T47D (cell line): ENCODE measurements at regions not wholly inside any gene's neighbourhood (a gene's known extent, or its start where the extent isn't known, plus 50 kb on each side); places are given as distances from the start of the nearest gene placed in this dataset.

Experiments used
- DNase-seq, 2 experiments: peaks; one replicate each; pipeline versions ENCODE4 v3.0.0 to v3.0.0-alpha.2; 2011 to 2012; ENCODE audit warnings: low read depth in 1 of 2, low spot score in 1 of 2
- JUND ChIP-seq: IDR thresholded peaks from 2 replicates; pipeline ENCODE4 v1.6.1; 2012; ENCODE audit warnings: low read depth
- in situ Hi-C: cut with HindIII; loops from 2 replicates; pipeline ENCODE4 v1.10.0; 2016; ENCODE audit warnings: low sequenced_read_pairs, low pct_unique_long_range_greater_than_20kb

DNA sequence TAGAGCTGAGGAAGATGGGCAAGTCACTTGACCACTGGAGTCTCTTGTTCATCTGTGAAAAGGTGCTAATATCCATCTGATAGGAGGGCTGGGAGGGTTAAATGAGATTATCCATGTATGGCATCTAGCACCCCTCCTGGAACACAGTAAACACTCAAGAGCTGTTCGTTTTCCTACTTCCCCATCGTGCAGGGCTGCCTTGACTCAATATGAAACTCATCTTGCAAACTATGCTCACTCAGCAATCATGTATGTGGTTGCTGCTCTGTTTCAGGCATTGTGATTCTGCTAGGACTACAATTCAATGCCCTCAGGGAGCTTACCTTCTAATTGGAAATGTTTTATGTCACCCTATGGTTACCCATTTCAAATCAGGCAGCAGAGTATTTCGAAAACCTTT, 395.6 kb downstream of the BCAT1 start:
- no peak for TF ChIP-seq JUND
- in situ Hi-C loops = no loop called here
- no peak for DNase-seq

DNA sequence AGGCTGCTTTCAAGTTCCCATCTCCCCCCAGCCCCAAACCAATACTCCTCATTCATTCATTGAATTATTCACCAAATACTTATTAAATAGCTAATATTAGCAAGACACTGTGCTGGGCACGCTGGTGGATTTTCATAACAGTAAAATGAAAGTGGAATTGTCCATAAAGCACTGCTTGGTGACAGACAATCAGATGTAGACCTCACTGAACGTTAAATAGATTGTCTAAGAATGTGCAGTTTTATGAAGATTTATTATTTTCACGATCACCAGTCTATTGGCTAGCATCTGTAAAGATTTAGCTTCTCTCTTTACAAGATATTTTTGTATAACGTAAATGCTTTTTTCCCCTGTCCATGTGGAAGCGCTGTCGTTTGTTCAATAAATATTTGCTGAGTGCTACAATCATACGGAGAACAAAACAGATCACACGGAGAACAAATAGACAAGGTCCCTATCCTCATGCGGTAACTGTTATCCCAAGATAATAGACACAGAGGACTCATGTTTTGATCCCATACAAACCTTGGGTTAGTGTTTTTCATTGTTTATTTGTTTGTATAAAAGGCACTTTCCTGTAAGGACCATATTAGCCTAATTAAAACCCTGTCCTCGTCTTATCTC, 397.6 kb downstream of the BCAT1 start:
- TF ChIP-seq JUND = no peak
- DNase-seq = no peak
- in situ Hi-C loops = no loop called here

DNA sequence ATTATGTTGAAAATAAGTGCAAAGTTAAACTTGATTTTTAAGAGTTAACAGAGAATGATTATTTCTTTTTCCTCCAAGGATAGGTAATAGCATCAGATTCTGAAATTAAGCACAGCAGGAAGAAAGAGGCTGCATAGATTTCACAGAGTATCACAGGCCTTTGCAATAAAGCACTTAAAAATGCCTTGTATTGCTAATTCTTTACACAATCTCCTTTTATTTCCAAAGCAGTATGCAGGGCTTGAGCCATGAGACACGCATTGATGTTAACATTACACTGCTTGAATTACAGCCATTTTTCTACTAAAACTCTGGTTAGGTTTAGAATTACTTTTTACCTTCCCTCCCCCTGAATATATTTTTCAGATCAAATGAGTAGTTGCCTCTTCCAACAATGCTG, 398.3 kb downstream of the BCAT1 start:
- no peak for DNase-seq
- no peak for TF ChIP-seq JUND
- in situ Hi-C loops = no loop called here

DNA sequence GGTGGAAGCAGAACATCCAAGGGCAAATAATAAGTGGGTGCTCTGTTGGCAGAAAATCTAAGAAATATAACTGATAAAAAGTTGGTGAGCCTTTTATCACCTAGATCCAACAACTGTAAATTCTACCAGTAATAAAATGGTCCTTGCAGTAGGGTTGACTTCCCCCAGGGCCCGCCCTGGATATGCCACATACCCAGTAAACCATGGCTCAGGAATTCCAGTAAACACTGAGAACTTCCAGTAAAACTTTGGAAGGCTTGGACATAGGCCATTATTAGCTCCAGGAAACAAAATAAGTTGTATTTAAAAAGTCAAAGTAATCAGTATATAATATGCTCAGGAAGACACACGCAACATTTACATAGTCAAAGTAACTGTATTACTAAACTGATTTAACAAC, 402.2 kb downstream of the BCAT1 start:
- no peak for DNase-seq
- no peak for TF ChIP-seq JUND
- in situ Hi-C loops = no loop called here

DNA sequence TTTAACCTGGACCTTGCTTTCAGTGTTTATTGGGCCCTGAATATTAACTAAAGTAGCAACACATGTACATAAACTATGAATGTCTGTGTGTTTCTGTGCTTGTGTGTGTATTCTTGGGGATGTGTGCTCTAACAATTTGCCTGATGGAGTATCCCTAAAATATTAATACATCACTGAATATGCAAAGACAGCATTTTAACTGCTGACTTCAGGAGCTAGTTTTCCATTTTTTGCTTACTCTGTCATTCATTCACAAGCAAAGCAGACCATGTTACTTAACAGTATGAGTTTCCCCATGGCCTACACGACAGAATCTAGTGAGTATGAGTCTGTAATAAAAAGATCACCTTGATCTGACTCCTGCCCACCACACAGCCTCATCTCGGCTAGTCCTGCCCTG, 402.8 kb downstream of the BCAT1 start:
- no peak for DNase-seq
- in situ Hi-C loops = no loop called here
- no peak for TF ChIP-seq JUND

DNA sequence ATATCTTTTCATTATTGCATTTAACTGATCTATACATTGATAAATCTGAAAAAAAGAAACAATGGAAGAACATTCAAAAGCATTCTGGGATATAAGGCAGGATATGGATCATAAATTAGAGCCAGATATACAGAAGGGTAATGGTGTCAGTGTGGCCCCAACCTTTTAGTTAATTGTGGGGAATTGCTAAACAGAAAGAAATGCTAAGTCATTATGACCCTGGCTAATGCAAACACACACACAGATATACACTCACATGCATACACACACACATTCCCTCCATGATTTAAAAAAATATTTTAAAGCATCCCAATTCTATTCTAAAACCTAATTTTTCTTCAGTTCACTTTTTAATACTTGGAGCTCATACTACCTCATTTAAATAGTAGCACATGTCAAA, 404.5 kb downstream of the BCAT1 start:
- TF ChIP-seq JUND = no peak
- in situ Hi-C loops = no loop called here
- DNase-seq = no peak

DNA sequence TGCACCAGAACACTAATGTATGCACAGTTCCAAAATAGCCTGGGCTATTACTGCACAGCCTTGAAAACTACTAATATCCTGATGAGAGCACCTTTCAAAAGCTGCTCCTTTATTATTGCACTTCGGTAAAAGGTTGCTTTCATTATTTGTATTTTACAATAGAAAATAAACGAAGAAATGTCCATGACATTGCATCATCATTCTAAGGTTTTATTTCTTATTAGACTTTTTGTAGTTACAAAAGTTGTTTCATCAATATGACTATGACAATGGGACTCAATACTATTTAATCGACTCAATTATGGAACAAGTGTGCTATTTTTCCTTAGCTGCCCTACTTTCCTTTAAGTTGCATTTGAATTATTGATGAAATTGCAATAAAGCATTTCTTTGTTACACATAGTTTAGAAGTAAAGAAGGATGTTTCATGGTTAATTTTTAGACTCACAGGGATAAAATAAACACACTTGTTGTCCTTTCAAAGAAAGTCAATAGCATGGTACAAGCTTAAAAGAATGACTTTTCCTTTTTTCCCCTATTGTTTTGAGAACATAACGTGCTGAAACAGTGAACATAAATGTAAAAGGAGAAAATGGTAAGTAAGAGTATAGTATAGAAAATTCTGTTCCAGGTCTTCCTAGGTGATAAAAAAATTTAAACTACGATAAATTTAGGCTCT, 407.6 kb downstream of the BCAT1 start:
- DNase-seq = no peak
- no peak for TF ChIP-seq JUND
- in situ Hi-C loops = no loop called here

DNA sequence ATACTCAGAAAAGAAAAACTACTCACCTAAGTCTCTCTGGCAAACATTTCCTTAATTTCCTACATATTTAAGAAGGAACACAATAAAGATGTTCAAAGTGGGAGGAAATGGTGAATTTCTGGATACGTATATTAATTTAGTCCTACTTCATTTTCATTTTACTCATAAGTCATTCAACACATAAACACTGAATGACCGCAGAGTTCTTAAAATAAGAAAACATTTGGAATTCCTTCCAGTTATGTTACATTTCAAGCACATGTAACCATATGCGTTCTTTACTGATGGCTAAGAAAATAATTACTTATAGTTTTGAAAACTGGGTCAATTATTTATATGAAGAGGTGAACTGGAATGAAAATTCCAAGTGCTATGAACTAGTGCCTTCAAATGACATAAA, 409.3 kb downstream of the BCAT1 start:
- in situ Hi-C loops = no loop called here
- no peak for TF ChIP-seq JUND

DNA sequence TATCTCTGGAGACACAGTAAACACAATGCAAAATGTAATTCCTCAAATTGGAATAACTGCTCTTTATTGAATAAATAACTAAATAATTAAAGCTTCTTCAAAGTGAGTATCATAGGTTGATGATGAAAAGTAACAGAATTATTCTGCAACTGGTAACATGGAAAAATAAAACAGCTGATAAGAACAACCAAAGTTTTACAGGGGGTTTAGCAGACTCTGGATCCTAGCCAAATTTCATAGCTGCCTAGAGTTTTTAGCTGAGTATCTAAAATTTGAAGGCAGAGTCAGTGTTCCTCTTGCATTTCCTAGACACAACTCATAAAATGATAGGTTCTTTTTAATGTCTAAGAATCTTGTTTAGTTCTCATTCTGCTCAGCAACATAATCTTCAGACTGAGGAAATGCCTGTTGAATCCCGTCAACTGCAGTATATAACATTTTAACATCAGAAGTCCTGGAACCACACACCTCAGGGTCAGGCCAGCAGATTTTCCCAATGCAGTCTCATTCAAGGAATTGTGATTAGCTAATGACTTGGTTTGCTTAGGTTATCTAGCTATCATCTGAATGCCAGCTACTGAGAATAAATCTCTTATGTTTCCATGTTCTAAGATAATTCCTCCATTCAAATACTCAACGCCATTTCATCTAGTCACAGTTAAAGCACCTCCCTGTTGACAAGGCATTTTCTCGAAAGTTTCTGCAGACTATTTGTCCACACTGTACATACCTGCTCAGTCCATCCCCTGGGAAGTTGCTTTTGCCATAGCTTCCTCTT, 411.6 kb downstream of the BCAT1 start:
- DNase-seq = no peak
- in situ Hi-C loops = no loop called here
- TF ChIP-seq JUND = no peak

More for the DNA sequence above, 409.3 kb downstream of the BCAT1 start:
- DNase-seq = no peak

DNA sequence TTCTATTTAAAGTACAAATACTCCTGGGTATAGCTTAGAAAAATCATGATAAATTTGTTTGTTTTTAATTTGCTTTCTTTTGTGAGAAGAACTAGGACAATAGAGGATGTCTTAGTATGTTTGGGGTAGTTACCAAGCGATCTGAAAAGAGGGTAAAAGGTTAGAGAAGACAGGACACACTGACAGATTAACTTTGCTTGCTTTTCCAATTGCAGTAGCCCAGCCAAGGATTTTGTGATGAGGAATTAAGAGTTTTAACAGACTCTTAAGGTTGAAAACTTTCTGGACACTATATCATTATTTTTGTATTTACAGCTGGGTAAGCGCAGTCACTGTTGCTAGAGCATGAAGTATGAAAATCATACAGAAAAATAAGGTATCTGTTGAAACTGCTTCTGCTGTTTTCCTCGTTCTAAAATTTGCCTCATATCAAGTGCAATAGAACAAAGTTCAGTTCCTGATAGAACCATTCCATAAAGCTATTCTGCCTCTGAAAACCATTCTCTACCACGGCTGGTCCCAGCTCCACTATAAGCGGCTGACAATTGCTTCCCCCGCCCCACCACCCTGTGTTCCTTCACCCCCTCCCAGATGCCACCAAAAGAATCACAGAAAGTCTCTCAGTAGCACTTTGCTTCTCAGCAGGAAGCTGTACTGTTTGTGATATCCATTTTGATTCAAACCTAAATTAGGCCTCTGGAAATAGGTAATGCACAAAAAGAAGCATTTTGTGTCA, 413.4 kb downstream of the BCAT1 start:
- no peak for TF ChIP-seq JUND
- in situ Hi-C loops = no loop called here

DNA sequence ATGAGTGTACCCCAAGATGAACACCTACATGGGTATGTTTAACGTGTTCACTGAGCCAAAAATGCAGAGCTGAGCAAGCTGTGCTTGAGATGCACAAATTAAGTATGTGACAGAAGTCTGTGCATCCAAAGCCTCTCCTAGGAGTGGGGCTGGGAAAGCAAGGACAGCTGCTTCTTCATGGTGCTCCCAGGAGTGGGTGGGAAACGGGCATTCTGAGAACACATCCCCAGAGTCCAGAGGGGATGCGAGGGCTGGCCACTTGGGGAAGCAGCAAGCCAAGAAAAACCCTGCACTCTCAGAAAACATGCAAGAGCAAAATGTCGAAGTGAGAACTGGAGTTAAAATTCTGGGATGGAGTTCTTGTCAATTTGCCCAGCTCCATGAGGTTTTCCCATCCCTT, 414.3 kb downstream of the BCAT1 start:
- DNase-seq = no peak
- no peak for TF ChIP-seq JUND
- in situ Hi-C loops = no loop called here

More for the DNA sequence above, 413.4 kb downstream of the BCAT1 start:
- DNase-seq = no peak

DNA sequence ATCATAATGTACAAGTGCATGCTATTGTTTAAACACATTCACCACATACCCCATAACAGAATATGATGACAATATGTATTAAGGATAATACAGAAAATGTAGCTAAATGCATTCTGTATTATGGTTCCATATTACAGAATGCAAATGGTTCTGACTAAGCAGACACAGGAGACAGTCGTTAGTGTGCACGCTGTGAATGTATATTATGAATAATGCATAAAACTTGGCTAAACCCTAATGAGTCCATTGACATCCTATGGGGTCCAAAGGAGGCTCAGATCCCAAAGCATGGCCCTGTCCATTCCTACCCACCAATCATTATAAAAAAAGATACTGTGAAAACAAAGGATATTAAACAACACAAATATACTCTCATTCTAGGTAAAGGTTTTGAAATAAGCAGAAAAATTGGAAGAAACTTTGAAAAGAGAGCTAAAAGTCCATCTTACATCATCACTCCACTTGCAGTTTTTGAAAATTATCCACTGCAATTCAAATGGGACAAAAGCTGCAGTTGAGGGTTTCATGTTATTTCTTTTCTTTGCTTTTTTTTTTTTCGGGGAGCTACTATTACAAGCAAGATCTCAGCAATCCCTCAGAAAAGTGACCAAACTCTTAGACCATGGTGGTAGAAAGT, 415.1 kb downstream of the BCAT1 start:
- in situ Hi-C loops = no loop called here

More for the DNA sequence above, 415.1 kb downstream of the BCAT1 start:
- TF ChIP-seq JUND = no peak
- no peak for DNase-seq
